LNCaP clone FGC (cell line): ENCODE measurements at regions not wholly inside any gene's neighbourhood (a gene's known extent, or its start where the extent isn't known, plus 50 kb on each side); places are given as distances from the start of the nearest gene placed in this dataset.

ENCODE experiments used
- DNase-seq: peaks from one replicate; pipeline ENCODE4 v3.0.0-alpha.2; 2011; ENCODE audit warnings: low read depth
- H3K4me3 ChIP-seq: 2 replicates; pipeline ENCODE4 v1.5.1; 2011; ENCODE audit warnings: mild to moderate bottlenecking, low read depth, low read length, control low read depth
- CTCF ChIP-seq: IDR thresholded peaks from 2 replicates; pipeline ENCODE4 v1.5.1; 2012; ENCODE audit warnings: mild to moderate bottlenecking; ENCODE audit not compliant: control insufficient read depth, insufficient read depth; ENCODE audit errors: extremely low read depth

GRCh38 chr4:175033162-175033561, 115.0 kb downstream of the ADAM29 start:
- H3K4me3 ChIP-seq = no peak overlapping the region
- DNase-seq = no peak
- TF ChIP-seq CTCF = no peak

- H3K4me3 ChIP-seq = no peak overlapping the region
- no peak for DNase-seq
- no peak for TF ChIP-seq CTCF
Observed at GRCh38 chr4:175034007-175034406, 115.8 kb downstream of the ADAM29 start.

GRCh38 chr4:175034986-175035705, 117.0 kb downstream of the ADAM29 start:
- DNase-seq = no peak
- no peak for TF ChIP-seq CTCF
- H3K4me3 ChIP-seq = no peak overlapping the region

GRCh38 chr4:175035905-175036304, 117.7 kb downstream of the ADAM29 start:
- no peak for DNase-seq
- TF ChIP-seq CTCF = no peak

GRCh38 chr4:175048111-175048784, 130.1 kb downstream of the ADAM29 start:
- TF ChIP-seq CTCF = no peak
- no peak overlapping the region for H3K4me3 ChIP-seq
- no peak for DNase-seq

More at GRCh38 chr4:175035905-175036304, 117.7 kb downstream of the ADAM29 start:
- H3K4me3 ChIP-seq = no peak overlapping the region

GRCh38 chr4:175048906-175049305, 130.7 kb downstream of the ADAM29 start:
- TF ChIP-seq CTCF = no peak
- no peak for DNase-seq
- no peak overlapping the region for H3K4me3 ChIP-seq
